HEK293 (cell line): ENCODE measurements at regions not wholly inside any gene's neighbourhood (a gene's known extent, or its start where the extent isn't known, plus 50 kb on each side); places are given as distances from the start of the nearest gene placed in this dataset.

Experiments used
- CTCF ChIP-seq: fragments of 450-650 bp; formaldehyde crosslinking; IDR thresholded peaks from 2 replicates; pipeline ENCODE4 v1.5.1; 2016; ENCODE audit warnings: missing biosample characterization, missing genetic modification characterization
- KLF1 ChIP-seq: fragments of 450-650 bp; formaldehyde crosslinking; IDR thresholded peaks from 2 replicates; pipeline ENCODE4 v1.5.1; 2016; ENCODE audit warnings: missing biosample characterization, missing genetic modification characterization
- REST ChIP-seq: fragments of 450-650 bp; formaldehyde crosslinking; IDR thresholded peaks from 2 replicates; pipeline ENCODE4 v1.5.1; 2016; ENCODE audit warnings: missing biosample characterization, missing genetic modification characterization
- YY1 ChIP-seq: fragments of 450-650 bp; formaldehyde crosslinking; IDR thresholded peaks from 2 replicates; pipeline ENCODE4 v1.5.1; 2018; ENCODE audit warnings: missing biosample characterization, missing genetic modification characterization
- ZBTB11 ChIP-seq: fragments of 450-650 bp; formaldehyde crosslinking; conservative IDR thresholded peaks from 2 replicates; pipeline ENCODE4 v1.5.1; 2016; ENCODE audit warnings: low read depth, missing biosample characterization, missing genetic modification characterization
- ZNF274 ChIP-seq, 2 experiments: fragments of 200-500 bp in 1 of 2; fragments of 450-650 bp in 1 of 2; sonication (Bioruptor generic) in 1 of 2; formaldehyde crosslinking in 1 of 2; IDR thresholded peaks; 2 replicates each; pipeline versions ENCODE4 v1.5.1 to v1.6.1; 2014 to 2016; ENCODE audit warnings: borderline replicate concordance in 1 of 2, inconsistent platforms in 1 of 2, low read length in 1 of 2, missing biosample characterization in 1 of 2, missing genetic modification characterization in 1 of 2
- ZNF391 ChIP-seq: fragments of 450-650 bp; formaldehyde crosslinking; IDR thresholded peaks from 2 replicates; pipeline ENCODE4 v1.5.1; 2016; ENCODE audit warnings: low read depth, missing biosample characterization, missing genetic modification characterization, borderline replicate concordance
- ZNF580 ChIP-seq: fragments of 450-650 bp; formaldehyde crosslinking; IDR thresholded peaks from 2 replicates; pipeline ENCODE4 v1.5.1; 2016; ENCODE audit warnings: missing biosample characterization, missing genetic modification characterization
- ZNF660 ChIP-seq: fragments of 450-650 bp; IDR thresholded peaks from 2 replicates; pipeline ENCODE4 v1.5.1; 2018; ENCODE audit warnings: missing biosample characterization, mild to moderate bottlenecking, missing genetic modification characterization

GRCh38 chr3:110968076-110968475 is 103.5 kb upstream of the NECTIN3 start:
- TF ChIP-seq ZNF580 (tag by site-specific recombination) = no peak
- no peak for TF ChIP-seq KLF1
- TF ChIP-seq ZNF391 (tag by site-specific recombination) = no peak
- no peak for TF ChIP-seq CTCF (tag by site-specific recombination)
- no peak for TF ChIP-seq ZBTB11 (tag by site-specific recombination)
- TF ChIP-seq ZNF274 (IDR thresholded peaks at IDR 0.05; ENCODE audit: low read length) = no peak
- TF ChIP-seq ZNF274 (tag by site-specific recombination; IDR thresholded peaks at IDR 0.05; ENCODE audit: borderline replicate concordance) = no peak
- TF ChIP-seq REST (tag by site-specific recombination) = no peak
- no peak for TF ChIP-seq YY1 (tag by site-specific recombination)
- no peak for TF ChIP-seq ZNF660 (tag by site-specific recombination)
